ENCODE measurements at regions not wholly inside any gene's neighbourhood (a gene's known extent, or its start where the extent isn't known, plus 50 kb on each side); places are given as distances from the start of the nearest gene placed in this dataset.

- no peak for TF ChIP-seq SP1 (IDR thresholded peaks at IDR 0.05; ENCODE audit: low read depth)
- TF ChIP-seq EZH2phosphoT487 (IDR thresholded peaks at IDR 0.05; ENCODE audit: borderline replicate concordance): no peak
- no peak for TF ChIP-seq CTCF (IDR thresholded peaks at IDR 0.05 in 2 of 3, conservative IDR thresholded peaks at IDR 0.05 in 1 of 3; ENCODE audit: borderline replicate concordance in 1 of 3, insufficient read depth in 1 of 3, low read depth in 2 of 3, low read length in 2 of 3)
- TF ChIP-seq CEBPB (IDR thresholded peaks at IDR 0.05; ENCODE audit: low read depth): no peak
- TF ChIP-seq ZNF274 (IDR thresholded peaks at IDR 0.05; ENCODE audit: low read depth, low read length): no peak
- no peak for TF ChIP-seq ZBTB33 (IDR thresholded peaks at IDR 0.05; ENCODE audit: extremely low read depth, insufficient replicate concordance, low read length)
- TF ChIP-seq MAX (IDR thresholded peaks at IDR 0.05): no peak
- TF ChIP-seq EZH2 (IDR thresholded peaks at IDR 0.05): no peak
- no peak for TF ChIP-seq POLR2AphosphoS5 (IDR thresholded peaks at IDR 0.05; ENCODE audit: low read depth, low read length)
- no peak for TF ChIP-seq POLR2A (IDR thresholded peaks at IDR 0.05; ENCODE audit: borderline replicate concordance, extremely low read depth, insufficient read depth, insufficient read length)
- TF ChIP-seq TCF7L2 (IDR thresholded peaks at IDR 0.05; ENCODE audit: borderline replicate concordance, extremely low read depth, insufficient read depth, insufficient read length): no peak
- no peak for TF ChIP-seq YY1 (IDR thresholded peaks at IDR 0.05; ENCODE audit: extremely low read depth, insufficient replicate concordance, low read depth, low read length)
- TF ChIP-seq SIN3A (IDR thresholded peaks at IDR 0.05; ENCODE audit: low read depth): no peak
- TF ChIP-seq REST (IDR thresholded peaks at IDR 0.05; ENCODE audit: low read depth): no peak
These were observed 333.5 kb upstream of the B3GALT2 start for GRCh38 chr1:193519922-193520321.

All from HCT116 (cell line).